ENCODE measurements at regions not wholly inside any gene's neighbourhood (a gene's known extent, or its start where the extent isn't known, plus 50 kb on each side); places are given as distances from the start of the nearest gene placed in this dataset.

- TF ChIP-seq CTCF (IDR thresholded peaks at IDR 0.05; ENCODE audit: low read depth, low read length, poor library complexity, severe bottlenecking) (no peak), EZH2phosphoT487 (IDR thresholded peaks at IDR 0.05; ENCODE audit: borderline replicate concordance, low read length) (no peak)
Observed at GRCh38 chr4:66034671-66035070, 364.4 kb upstream of the EPHA5 start.
